Activated B cell treated with CpG ODN at 0.5 μM for 24 hours (primary cell): ENCODE measurements at regions not wholly inside any gene's neighbourhood (a gene's known extent, or its start where the extent isn't known, plus 50 kb on each side); places are given as distances from the start of the nearest gene placed in this dataset.

Experiments
- ATAC-seq: fragments of 200-7000 bp; cut with Tn5 transposase; one replicate; pipeline ENCODE4 v1.10.0; 2021; ENCODE audit warnings: low read depth, mild to moderate bottlenecking, moderate library complexity
- CTCF ChIA-PET: fragments of 350-600 bp; sonication (Branson Sonifier 250); formaldehyde crosslinking; loops from one replicate; lab custom pipeline; 2021; ENCODE audit warnings: antibody characterized with exemption; lab: Charles Lee
- POLR2A ChIA-PET: fragments of 350-600 bp; sonication (Branson Sonifier 250); formaldehyde crosslinking; loops from one replicate; lab custom pipeline; 2021; ENCODE audit warnings: antibody characterized with exemption; lab: Charles Lee
- DNase-seq: peaks from one replicate; pipeline ENCODE4 v3.0.0; 2022
- H3K27ac Mint-ChIP-seq: one replicate; pipeline ENCODE4 v1.8.0; 2020; ENCODE audit warnings: mixed read lengths
- H3K27me3 Mint-ChIP-seq: one replicate; pipeline ENCODE4 v1.8.0; 2021; ENCODE audit warnings: mixed read lengths
- H3K36me3 Mint-ChIP-seq: one replicate; pipeline ENCODE4 v1.8.0; 2021; ENCODE audit warnings: low read depth, mixed read lengths
- H3K4me1 Mint-ChIP-seq: one replicate; pipeline ENCODE4 v1.8.0; 2021; ENCODE audit warnings: mixed read lengths
- H3K4me3 Mint-ChIP-seq: one replicate; pipeline ENCODE4 v1.8.0; 2020; ENCODE audit warnings: mild to moderate bottlenecking, mixed read lengths
- H3K9me3 Mint-ChIP-seq: one replicate; pipeline ENCODE4 v1.8.0; 2020; ENCODE audit warnings: mixed read lengths
- intact Hi-C: fragments of 100-400 bp; cut with micrococcal nuclease; formaldehyde crosslinking; loops from one replicate; pipeline ENCODE4 v1.15.1; 2024
- TF ChIP-seq, protein P1 (sequence below): fragments of 200-600 bp; IDR thresholded peaks from one replicate; pipeline ENCODE4 v1.8.0; 2022; ENCODE audit warnings: antibody characterized with exemption, mild to moderate bottlenecking

DNA sequence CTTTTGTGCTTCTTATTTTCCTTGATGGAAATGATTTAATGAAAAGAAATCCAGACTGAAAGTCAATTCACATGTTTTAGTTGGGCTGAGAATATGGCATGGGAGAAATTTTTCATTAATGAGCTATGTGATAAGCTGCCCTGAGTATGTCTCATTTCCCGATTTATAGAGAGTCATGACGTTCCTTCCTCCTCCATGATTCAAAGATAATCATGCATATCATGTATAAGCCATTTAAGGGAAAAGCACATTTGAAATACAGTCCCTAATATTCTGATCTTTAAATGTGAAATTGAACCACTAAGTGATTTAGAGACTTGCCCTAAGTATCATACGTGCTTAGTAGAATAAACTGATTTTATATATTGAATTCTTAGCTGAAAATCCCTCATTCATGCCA is 840.9 kb downstream of the PCDH17 start:
- ChIA-PET CTCF (no interaction called here), POLR2A (no interaction called here)
- H3K4me3 Mint-ChIP-seq: no peak overlapping the region
- no peaks in the 10 kb centered on the region for H3K27me3 Mint-ChIP-seq
- intact Hi-C loops: no loop called here
- ATAC-seq: no peak
- H3K4me1 Mint-ChIP-seq: no peaks in the 10 kb centered on the region
- peaks cover 5% of the 10 kb centered on the region for H3K9me3 Mint-ChIP-seq
- no peak for DNase-seq
- TF ChIP-seq, protein P1, sequence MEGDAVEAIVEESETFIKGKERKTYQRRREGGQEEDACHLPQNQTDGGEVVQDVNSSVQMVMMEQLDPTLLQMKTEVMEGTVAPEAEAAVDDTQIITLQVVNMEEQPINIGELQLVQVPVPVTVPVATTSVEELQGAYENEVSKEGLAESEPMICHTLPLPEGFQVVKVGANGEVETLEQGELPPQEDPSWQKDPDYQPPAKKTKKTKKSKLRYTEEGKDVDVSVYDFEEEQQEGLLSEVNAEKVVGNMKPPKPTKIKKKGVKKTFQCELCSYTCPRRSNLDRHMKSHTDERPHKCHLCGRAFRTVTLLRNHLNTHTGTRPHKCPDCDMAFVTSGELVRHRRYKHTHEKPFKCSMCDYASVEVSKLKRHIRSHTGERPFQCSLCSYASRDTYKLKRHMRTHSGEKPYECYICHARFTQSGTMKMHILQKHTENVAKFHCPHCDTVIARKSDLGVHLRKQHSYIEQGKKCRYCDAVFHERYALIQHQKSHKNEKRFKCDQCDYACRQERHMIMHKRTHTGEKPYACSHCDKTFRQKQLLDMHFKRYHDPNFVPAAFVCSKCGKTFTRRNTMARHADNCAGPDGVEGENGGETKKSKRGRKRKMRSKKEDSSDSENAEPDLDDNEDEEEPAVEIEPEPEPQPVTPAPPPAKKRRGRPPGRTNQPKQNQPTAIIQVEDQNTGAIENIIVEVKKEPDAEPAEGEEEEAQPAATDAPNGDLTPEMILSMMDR: no peak
- no peaks in the 10 kb centered on the region for H3K36me3 Mint-ChIP-seq
- no peak overlapping the region for H3K27ac Mint-ChIP-seq

DNA sequence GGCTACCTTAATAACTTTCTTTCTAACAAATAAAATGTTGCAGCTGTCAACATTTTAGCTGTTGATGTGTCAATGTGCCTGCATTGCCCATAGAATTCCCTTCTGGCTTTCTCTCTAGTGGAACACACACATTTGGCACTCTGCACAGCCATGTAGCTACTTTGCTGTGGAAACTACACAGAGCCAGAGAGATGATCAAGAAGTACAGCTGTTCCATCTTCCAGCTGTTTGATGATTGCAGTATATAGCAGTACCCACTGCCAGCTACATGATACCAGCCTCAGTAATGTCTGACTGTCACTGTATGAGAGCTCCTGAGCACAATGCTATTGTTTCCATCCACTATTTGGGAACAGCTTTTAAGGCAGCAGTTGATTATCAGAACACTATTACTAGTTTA is 843.0 kb downstream of the PCDH17 start:
- TF ChIP-seq, protein P1: no peak
- H3K4me1 Mint-ChIP-seq: no peaks in the 10 kb centered on the region
- CTCF ChIA-PET: no interaction called here
- H3K4me3 Mint-ChIP-seq: no peak overlapping the region
- DNase-seq (no peak), ATAC-seq (no peak)
- no peaks in the 10 kb centered on the region for H3K36me3 Mint-ChIP-seq
- intact Hi-C loops: no loop called here
- no peaks in the 10 kb centered on the region for H3K27me3 Mint-ChIP-seq
- peaks cover 9% of the 10 kb centered on the region for H3K9me3 Mint-ChIP-seq
- POLR2A ChIA-PET: no interaction called here
- H3K27ac Mint-ChIP-seq: no peak overlapping the region

DNA sequence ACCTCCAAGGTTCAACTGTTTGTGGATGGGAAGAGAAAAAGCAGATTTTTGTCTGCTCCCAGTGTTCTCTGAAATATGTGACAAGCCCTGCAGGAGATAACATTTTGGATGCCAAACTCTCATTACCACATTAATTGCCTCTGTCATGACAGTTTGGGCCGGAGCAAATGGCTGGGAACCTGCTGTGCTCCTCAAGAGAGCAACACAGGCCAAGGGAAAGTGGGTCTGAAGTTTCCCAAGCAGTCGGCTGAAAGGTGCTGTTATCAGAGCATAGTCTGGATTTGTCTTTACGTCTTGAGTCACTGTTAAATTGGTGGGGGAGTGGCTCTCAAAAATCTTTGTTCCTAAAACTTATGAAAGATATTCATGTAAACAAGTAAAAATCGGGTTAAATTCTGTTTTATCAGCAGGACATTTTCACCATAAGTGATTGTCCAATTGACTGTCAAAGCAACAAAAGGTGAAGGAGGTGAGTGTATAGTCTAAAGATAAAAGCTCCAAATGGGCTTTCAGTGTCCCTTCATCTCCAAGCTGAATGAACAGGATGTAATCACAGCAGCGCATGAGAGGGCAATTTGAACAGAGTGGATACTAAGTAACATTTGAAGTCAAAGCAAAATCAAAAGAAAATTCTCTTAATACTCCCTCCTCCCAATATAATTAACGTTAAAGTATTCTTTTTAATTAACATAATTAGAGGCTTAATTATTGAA is 844.8 kb downstream of the PCDH17 start:
- DNase-seq (no peak), ATAC-seq (no peak)
- H3K4me1 Mint-ChIP-seq: no peaks in the 10 kb centered on the region
- CTCF ChIA-PET: no interaction called here
- TF ChIP-seq, protein P1: no peak
- intact Hi-C loops: no loop called here
- no peak overlapping the region for H3K27ac Mint-ChIP-seq
- H3K27me3 Mint-ChIP-seq: no peaks in the 10 kb centered on the region
- H3K9me3 Mint-ChIP-seq: peaks cover 9% of the 10 kb centered on the region
- no peaks in the 10 kb centered on the region for H3K36me3 Mint-ChIP-seq
- POLR2A ChIA-PET: no interaction called here
- H3K4me3 Mint-ChIP-seq: no peak overlapping the region

DNA sequence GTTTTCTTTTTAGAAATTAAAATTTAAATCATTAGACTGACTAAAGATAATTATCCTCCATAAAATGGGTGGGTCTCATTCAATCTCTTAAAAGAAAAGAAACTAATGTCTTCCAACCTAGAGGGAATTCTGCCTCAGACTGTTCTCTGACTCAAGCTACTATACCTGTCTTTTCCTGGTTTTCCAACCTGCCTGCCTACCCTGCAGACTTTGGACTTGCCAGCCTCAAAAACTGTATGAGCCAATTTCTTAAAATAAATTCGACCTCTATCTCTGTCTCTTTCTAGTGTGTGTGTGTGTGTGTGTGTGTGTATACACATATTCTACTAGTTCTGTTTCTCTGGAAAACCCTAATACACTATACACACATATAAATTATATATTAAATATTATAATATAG is 847.3 kb downstream of the PCDH17 start:
- POLR2A ChIA-PET: no interaction called here
- H3K27me3 Mint-ChIP-seq: no peaks in the 10 kb centered on the region
- no peaks in the 10 kb centered on the region for H3K36me3 Mint-ChIP-seq
- H3K4me3 Mint-ChIP-seq: no peak overlapping the region
- ATAC-seq (no peak), DNase-seq (no peak)
- H3K4me1 Mint-ChIP-seq: no peaks in the 10 kb centered on the region
- H3K9me3 Mint-ChIP-seq: peaks cover 6% of the 10 kb centered on the region
- no peak overlapping the region for H3K27ac Mint-ChIP-seq
- TF ChIP-seq, protein P1: no peak
- CTCF ChIA-PET: no interaction called here
- intact Hi-C loops: no loop called here

DNA sequence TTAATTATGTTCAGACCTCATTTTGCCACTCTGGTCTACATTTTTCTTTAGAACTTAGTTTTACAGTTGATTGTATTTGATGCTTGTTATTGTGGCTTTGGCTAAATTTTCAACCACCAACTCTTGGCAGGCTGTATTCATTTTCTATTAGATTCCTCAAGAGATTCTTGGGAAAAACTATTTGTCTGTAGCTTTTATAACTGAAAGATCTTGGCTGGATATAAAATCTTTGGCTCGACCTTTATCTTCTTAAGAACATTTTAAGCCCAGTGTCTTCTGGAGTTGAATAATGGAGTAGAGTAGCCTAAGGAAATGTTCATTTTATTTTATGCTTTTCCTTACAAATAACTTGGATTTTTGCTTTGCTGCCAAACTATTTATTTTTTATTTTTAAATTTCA is 848.5 kb downstream of the PCDH17 start:
- H3K36me3 Mint-ChIP-seq: no peaks in the 10 kb centered on the region
- TF ChIP-seq, protein P1: no peak
- ChIA-PET CTCF (no interaction called here), POLR2A (no interaction called here)
- H3K27me3 Mint-ChIP-seq: no peaks in the 10 kb centered on the region
- DNase-seq (no peak), ATAC-seq (no peak)
- no peak overlapping the region for H3K4me3 Mint-ChIP-seq
- intact Hi-C loops: no loop called here
- H3K9me3 Mint-ChIP-seq: peaks cover 6% of the 10 kb centered on the region
- H3K27ac Mint-ChIP-seq: no peak overlapping the region
- no peaks in the 10 kb centered on the region for H3K4me1 Mint-ChIP-seq
